ENCODE measurements at regions not wholly inside any gene's neighbourhood (a gene's known extent, or its start where the extent isn't known, plus 50 kb on each side); places are given as distances from the start of the nearest gene placed in this dataset.

GRCh38 chr13:92966900-92967299 lies 259.7 kb upstream of the GPC6 start:
- no peak for TF ChIP-seq CTCF (IDR thresholded peaks at IDR 0.05)
- no peaks in the 10 kb centered on the region for H3K27me3 Mint-ChIP-seq (ENCODE audit: low read depth)
- H3K27ac Mint-ChIP-seq (ENCODE audit: unreplicated experiment): no peak overlapping the region
- no peaks in the 10 kb centered on the region for H3K36me3 Mint-ChIP-seq (ENCODE audit: low read depth)
- H3K9me3 Mint-ChIP-seq (ENCODE audit: low read depth): peaks cover 3% of the 10 kb centered on the region
- DNase-seq (ENCODE audit: low spot score): no peak
- H3K4me3 Mint-ChIP-seq (ENCODE audit: unreplicated experiment): no peak overlapping the region
- no peaks in the 10 kb centered on the region for H3K4me1 Mint-ChIP-seq (ENCODE audit: low read depth)

GRCh38 chr13:92967923-92968322 lies 258.7 kb upstream of the GPC6 start:
- TF ChIP-seq CTCF (IDR thresholded peaks at IDR 0.05): peak; percentile 77
- H3K4me3 Mint-ChIP-seq (ENCODE audit: unreplicated experiment): no peak overlapping the region
- H3K27ac Mint-ChIP-seq (ENCODE audit: unreplicated experiment): no peak overlapping the region
- no peaks in the 10 kb centered on the region for H3K4me1 Mint-ChIP-seq (ENCODE audit: low read depth)
- peaks cover 3% of the 10 kb centered on the region for H3K27me3 Mint-ChIP-seq (ENCODE audit: low read depth)
- no peak for DNase-seq (ENCODE audit: low spot score)
- H3K9me3 Mint-ChIP-seq (ENCODE audit: low read depth): peaks cover 3% of the 10 kb centered on the region
- H3K36me3 Mint-ChIP-seq (ENCODE audit: low read depth): no peaks in the 10 kb centered on the region

- Mint-ChIP-seq H3K27ac (ENCODE audit: unreplicated experiment) (no peak overlapping the region), H3K4me1 (ENCODE audit: low read depth) (no peaks in the 10 kb centered on the region), H3K27me3 (ENCODE audit: low read depth) (peaks cover 11% of the 10 kb centered on the region), H3K4me3 (ENCODE audit: unreplicated experiment) (no peak overlapping the region), H3K36me3 (ENCODE audit: low read depth) (no peaks in the 10 kb centered on the region), H3K9me3 (ENCODE audit: low read depth) (no peaks in the 10 kb centered on the region)
- no peak for TF ChIP-seq CTCF (IDR thresholded peaks at IDR 0.05)
- no peak for DNase-seq (ENCODE audit: low spot score)
These were observed 253.9 kb upstream of the GPC6 start for GRCh38 chr13:92972751-92973150.

GRCh38 chr13:92974905-92975429 lies 251.6 kb upstream of the GPC6 start:
- Mint-ChIP-seq H3K4me1 (ENCODE audit: low read depth) (no peaks in the 10 kb centered on the region), H3K27me3 (ENCODE audit: low read depth) (peaks cover 17% of the 10 kb centered on the region), H3K9me3 (ENCODE audit: low read depth) (no peaks in the 10 kb centered on the region), H3K36me3 (ENCODE audit: low read depth) (no peaks in the 10 kb centered on the region), H3K4me3 (ENCODE audit: unreplicated experiment) (no peak overlapping the region), H3K27ac (ENCODE audit: unreplicated experiment) (no peak overlapping the region)
- TF ChIP-seq CTCF (IDR thresholded peaks at IDR 0.05): no peak
- DNase-seq (ENCODE audit: low spot score): no peak

- H3K27ac Mint-ChIP-seq (ENCODE audit: unreplicated experiment): no peak overlapping the region
- no peak for DNase-seq (ENCODE audit: low spot score)
- TF ChIP-seq CTCF (IDR thresholded peaks at IDR 0.05): no peak
- H3K4me3 Mint-ChIP-seq (ENCODE audit: unreplicated experiment): no peak overlapping the region
- peaks cover 3% of the 10 kb centered on the region for H3K36me3 Mint-ChIP-seq (ENCODE audit: low read depth)
- H3K9me3 Mint-ChIP-seq (ENCODE audit: low read depth): peaks cover 4% of the 10 kb centered on the region
- no peaks in the 10 kb centered on the region for H3K4me1 Mint-ChIP-seq (ENCODE audit: low read depth)
- H3K27me3 Mint-ChIP-seq (ENCODE audit: low read depth): peaks cover 23% of the 10 kb centered on the region
These were observed 249.9 kb upstream of the GPC6 start for GRCh38 chr13:92976657-92977056.
